A549 (cell line): ENCODE measurements at regions not wholly inside any gene's neighbourhood (a gene's known extent, or its start where the extent isn't known, plus 50 kb on each side); places are given as distances from the start of the nearest gene placed in this dataset.
"Not testable (repeated sequence)": the region's sequence is repeated elsewhere in the genome, so short reads cannot be mapped to it uniquely, and the experiment has no call there.

Source experiments
- BHLHE40 ChIP-seq: IDR thresholded peaks from 2 replicates; pipeline ENCODE4 v1.6.1; 2012; ENCODE audit warnings: low read depth, low read length, inconsistent platforms
- CTCF ChIP-seq: fragments of >200 bp; sonication (Bioruptor Twin); formaldehyde crosslinking; IDR thresholded peaks from 3 replicates; pipeline ENCODE4 v1.5.1; 2016
- EP300 ChIP-seq, 2 experiments: fragments of >200 bp; sonication (Bioruptor Twin); formaldehyde crosslinking; IDR thresholded peaks; 2 replicates in 1 of 2; 3 replicates in 1 of 2; pipeline ENCODE4 v1.6.1; 2016 to 2017
- HOXA7 ChIP-seq: fragments of 250-450 bp; sonication (Bioruptor Pico); IDR thresholded peaks from 2 replicates; pipeline ENCODE4 v1.5.0; 2020; ENCODE audit warnings: mild to moderate bottlenecking, moderate library complexity
- HOXB5 ChIP-seq: fragments of 250-450 bp; sonication (Bioruptor Pico); IDR thresholded peaks from 2 replicates; pipeline ENCODE4 v1.5.0; 2020; ENCODE audit warnings: mild to moderate bottlenecking, moderate library complexity
- PHF8 ChIP-seq: fragments of 200-600 bp; sonication (generic); IDR thresholded peaks from 2 replicates; pipeline ENCODE4 v1.6.1; 2016; ENCODE audit warnings: low read depth, mild to moderate bottlenecking, antibody characterized with exemption, moderate library complexity, borderline replicate concordance
- POLR2A ChIP-seq: IDR thresholded peaks from 2 replicates; pipeline ENCODE4 v1.6.1; 2012; ENCODE audit warnings: mild to moderate bottlenecking, low read length
- REST ChIP-seq: fragments of 200-600 bp; sonication (generic); IDR thresholded peaks from 2 replicates; pipeline ENCODE4 v1.6.1; 2016; ENCODE audit warnings: antibody characterized with exemption, mild to moderate bottlenecking, moderate library complexity
- TF ChIP-seq, protein P1 (sequence below): fragments of 450-650 bp; IDR thresholded peaks from 2 replicates; pipeline ENCODE4 v1.6.1; 2014; ENCODE audit warnings: antibody characterized with exemption

GRCh38 chr5:100101466-100101865 lies 433.7 kb upstream of the FAM174A start:
- TF ChIP-seq CTCF; HOXB5 (CRISPR knock-in tag); REST; POLR2A; HOXA7 (CRISPR knock-in tag); PHF8; BHLHE40; EP300 (IDR thresholded peaks at IDR 0.05): not testable (repeated sequence)
- TF ChIP-seq, protein P1, sequence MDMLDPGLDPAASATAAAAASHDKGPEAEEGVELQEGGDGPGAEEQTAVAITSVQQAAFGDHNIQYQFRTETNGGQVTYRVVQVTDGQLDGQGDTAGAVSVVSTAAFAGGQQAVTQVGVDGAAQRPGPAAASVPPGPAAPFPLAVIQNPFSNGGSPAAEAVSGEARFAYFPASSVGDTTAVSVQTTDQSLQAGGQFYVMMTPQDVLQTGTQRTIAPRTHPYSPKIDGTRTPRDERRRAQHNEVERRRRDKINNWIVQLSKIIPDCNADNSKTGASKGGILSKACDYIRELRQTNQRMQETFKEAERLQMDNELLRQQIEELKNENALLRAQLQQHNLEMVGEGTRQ, result not testable (repeated sequence)
